ENCODE measurements at regions not wholly inside any gene's neighbourhood (a gene's known extent, or its start where the extent isn't known, plus 50 kb on each side); places are given as distances from the start of the nearest gene placed in this dataset.

DNA sequence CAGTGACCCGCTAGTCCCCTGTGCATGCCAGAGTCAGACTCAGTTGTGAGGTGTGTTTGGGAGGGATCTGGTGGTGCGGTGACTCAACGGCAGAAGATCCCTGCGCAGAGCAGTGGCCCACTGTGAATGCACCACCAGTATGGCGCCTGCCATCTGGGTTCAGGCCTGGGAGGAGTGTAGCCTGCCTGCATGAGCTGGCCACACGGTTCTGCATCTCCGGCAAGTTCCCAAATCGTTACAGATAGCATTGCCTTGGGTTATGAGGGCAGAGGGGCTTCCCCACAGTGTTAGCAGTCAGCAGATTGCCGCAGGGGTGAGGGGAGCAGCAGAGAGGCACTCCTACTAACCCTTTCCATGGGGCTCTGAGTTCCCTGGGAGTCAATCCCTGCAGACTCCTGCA, 629.6 kb downstream of the TLL1 start:
- ATAC-seq (ENCODE audit: low read depth) (no peak), DNase-seq (ENCODE audit: low spot score in 2 of 2) (no peak)
- Mint-ChIP-seq H3K4me3 (no peak overlapping the region), H3K4me1 (no peaks in the 10 kb centered on the region), H3K9me3 (peaks cover 7% of the 10 kb centered on the region), H3K27ac (no peak overlapping the region), H3K27me3 (no peaks in the 10 kb centered on the region), H3K36me3 (no peaks in the 10 kb centered on the region)

DNA sequence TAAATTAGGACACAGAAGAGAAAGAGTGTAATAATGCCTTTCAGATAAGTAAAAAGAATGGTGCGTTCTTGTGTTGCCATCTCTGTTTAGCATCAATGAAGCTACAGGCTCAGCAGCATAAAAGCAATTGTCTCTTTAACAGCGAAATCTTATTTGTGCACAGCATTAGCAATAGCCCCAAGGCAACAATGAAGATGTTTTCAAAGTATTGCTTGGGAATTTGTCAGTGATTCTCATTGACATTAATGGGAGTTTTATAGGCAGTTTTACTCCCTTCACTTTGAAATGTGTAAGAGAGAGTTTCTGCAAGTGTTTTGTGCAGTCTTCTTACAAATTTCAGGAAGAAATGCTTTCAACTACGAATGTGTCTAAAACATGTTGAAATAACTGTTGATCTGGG, 633.0 kb downstream of the TLL1 start:
- Mint-ChIP-seq H3K27ac (no peak overlapping the region), H3K4me1 (no peaks in the 10 kb centered on the region), H3K27me3 (no peaks in the 10 kb centered on the region), H3K9me3 (peaks cover 3% of the 10 kb centered on the region), H3K4me3 (no peak overlapping the region), H3K36me3 (no peaks in the 10 kb centered on the region)
- ATAC-seq (ENCODE audit: low read depth) (no peak), DNase-seq (ENCODE audit: low spot score in 2 of 2) (no peak)

DNA sequence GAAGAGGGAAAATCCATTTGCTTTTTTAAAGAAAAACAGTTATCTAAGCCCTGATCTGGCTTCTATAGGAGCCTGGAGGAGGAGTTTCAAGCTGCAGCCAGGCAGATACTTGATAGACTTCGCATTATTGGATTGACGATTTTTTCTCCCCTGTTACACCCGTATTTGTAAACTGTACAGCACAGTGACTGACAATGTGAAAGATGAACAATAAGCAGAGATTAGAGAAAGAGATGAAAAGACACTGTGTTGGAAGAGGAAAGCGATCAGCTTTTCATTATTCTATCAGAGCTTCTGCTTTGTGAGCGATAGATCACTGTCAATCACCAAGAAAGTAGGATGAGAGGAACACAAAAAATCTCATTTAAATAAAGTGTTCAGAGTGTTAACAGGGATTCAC, 639.2 kb downstream of the TLL1 start:
- ATAC-seq (ENCODE audit: low read depth): no peak
- no peak for DNase-seq (ENCODE audit: low spot score in 2 of 2)
- Mint-ChIP-seq H3K27me3 (no peaks in the 10 kb centered on the region), H3K27ac (no peak overlapping the region), H3K4me3 (no peak overlapping the region), H3K4me1 (no peaks in the 10 kb centered on the region), H3K9me3 (peaks cover 6% of the 10 kb centered on the region), H3K36me3 (no peaks in the 10 kb centered on the region)

DNA sequence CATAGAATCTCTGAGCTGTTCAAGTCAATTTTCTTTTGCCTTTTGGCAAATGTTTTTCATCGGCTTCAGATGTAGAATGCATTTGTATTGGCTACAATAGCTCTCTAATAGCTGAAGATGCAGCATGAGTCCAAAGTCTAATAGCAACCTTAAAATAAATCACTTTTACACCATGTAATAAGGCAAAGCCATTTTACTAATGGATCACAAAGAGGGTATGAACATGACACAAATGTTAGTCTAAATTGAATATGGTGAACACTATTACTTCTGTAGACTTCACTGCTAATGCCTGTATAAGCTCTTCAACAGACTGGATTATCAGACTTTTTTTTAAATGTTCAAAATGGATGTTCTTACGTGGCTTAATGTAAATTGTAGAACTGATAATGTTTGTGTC, 645.3 kb downstream of the TLL1 start:
- H3K9me3 Mint-ChIP-seq: peaks cover 8% of the 10 kb centered on the region

DNA sequence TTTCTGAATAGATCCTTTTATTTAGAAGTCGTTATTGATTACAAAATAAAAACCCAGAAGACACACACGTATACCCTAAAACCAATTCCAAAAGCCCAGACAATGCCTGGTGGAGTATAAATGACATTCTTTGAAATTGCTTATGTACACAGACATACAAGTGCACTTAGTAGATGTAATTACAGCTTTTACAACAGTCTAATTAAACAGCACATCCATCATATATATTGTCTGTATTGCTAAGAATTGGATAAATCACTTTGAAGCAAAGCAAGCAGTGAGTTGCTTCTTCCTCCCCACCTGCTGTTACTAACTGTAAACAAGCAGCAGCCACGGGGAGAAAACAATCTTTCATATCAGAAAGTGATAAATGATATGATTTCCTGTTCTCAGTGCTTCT, 645.7 kb downstream of the TLL1 start:
- Mint-ChIP-seq H3K27ac (no peak overlapping the region), H3K9me3 (peaks cover 8% of the 10 kb centered on the region), H3K4me3 (no peak overlapping the region), H3K36me3 (no peaks in the 10 kb centered on the region), H3K4me1 (no peaks in the 10 kb centered on the region), H3K27me3 (no peaks in the 10 kb centered on the region)
- no peak for ATAC-seq (ENCODE audit: low read depth)
- DNase-seq (ENCODE audit: low spot score in 2 of 2): no peak

More for the DNA sequence above, 645.3 kb downstream of the TLL1 start:
- no peaks in the 10 kb centered on the region for H3K4me1 Mint-ChIP-seq
- H3K27me3 Mint-ChIP-seq: no peaks in the 10 kb centered on the region
- H3K4me3 Mint-ChIP-seq: no peak overlapping the region
- DNase-seq (ENCODE audit: low spot score in 2 of 2) (no peak), ATAC-seq (ENCODE audit: low read depth) (no peak)
- H3K36me3 Mint-ChIP-seq: no peaks in the 10 kb centered on the region
- no peak overlapping the region for H3K27ac Mint-ChIP-seq

DNA sequence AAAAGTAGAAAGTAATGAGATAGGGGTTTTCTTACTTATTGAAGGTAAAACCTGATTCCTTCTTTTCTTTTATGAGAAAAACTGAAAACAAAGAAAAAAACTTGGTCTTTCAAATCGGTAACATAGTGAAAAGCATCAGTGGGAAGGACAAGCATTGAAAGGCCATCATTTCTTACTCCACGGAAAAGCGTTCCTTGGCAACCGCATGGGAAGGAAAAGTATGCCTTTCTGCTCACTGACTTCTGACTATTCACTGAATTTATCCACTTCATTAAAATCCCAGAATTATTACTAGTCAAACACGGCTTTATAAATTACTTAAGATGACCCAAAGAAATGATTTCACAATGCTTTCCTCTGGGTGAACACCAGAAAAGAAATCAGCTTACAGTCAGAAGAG, 646.7 kb downstream of the TLL1 start:
- Mint-ChIP-seq H3K36me3 (no peaks in the 10 kb centered on the region), H3K27ac (no peak overlapping the region), H3K4me1 (no peaks in the 10 kb centered on the region), H3K4me3 (no peak overlapping the region), H3K27me3 (no peaks in the 10 kb centered on the region), H3K9me3 (peaks cover 8% of the 10 kb centered on the region)
- DNase-seq (ENCODE audit: low spot score in 2 of 2) (no peak), ATAC-seq (ENCODE audit: low read depth) (no peak)

DNA sequence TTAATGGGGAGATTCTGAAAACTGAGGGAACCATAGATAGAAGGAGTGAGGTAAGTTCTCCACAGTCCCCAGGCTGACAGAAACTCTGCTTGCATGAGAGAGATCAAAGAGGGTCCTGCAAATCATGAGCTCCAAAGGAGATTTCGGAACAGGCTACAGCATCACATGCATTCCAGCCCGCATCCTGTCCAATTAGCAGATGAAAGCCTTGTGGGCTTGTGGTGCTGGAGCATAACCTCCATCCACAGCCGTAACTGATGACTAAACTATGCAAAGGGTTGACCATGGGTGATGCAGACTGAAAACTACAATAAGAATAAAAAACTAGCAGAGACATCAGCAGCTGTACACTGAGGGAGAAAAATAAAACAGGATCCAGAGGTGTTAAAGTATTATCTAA, 654.5 kb downstream of the TLL1 start:
- peaks cover 4% of the 10 kb centered on the region for H3K9me3 Mint-ChIP-seq
- H3K4me1 Mint-ChIP-seq: no peaks in the 10 kb centered on the region
- ATAC-seq (ENCODE audit: low read depth): no peak
- H3K4me3 Mint-ChIP-seq: no peak overlapping the region
- no peak for DNase-seq (ENCODE audit: low spot score in 2 of 2)
- H3K27me3 Mint-ChIP-seq: no peaks in the 10 kb centered on the region
- H3K36me3 Mint-ChIP-seq: no peaks in the 10 kb centered on the region
- H3K27ac Mint-ChIP-seq: no peak overlapping the region

DNA sequence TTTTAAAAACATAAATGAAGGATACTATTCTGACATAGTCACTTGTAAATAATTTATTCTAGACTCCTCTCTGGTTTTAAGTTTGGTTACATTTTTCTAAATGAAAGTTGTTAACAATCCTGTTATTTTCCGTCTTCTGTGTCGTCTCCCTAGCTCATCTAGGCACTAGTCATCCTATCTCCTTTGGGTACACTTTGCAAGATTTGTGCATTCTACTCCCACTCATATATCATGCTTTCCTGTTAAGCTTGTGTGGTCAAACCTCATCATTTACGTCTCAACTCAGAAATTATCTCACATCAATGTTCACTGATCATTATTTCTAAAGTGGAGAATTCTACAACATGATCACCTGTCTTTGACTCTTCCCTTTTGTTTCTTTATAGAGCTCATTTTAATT, 658.7 kb downstream of the TLL1 start:
- ATAC-seq (ENCODE audit: low read depth) (no peak), DNase-seq (ENCODE audit: low spot score in 2 of 2) (no peak)
- Mint-ChIP-seq H3K27ac (no peak overlapping the region), H3K9me3 (peaks cover 4% of the 10 kb centered on the region), H3K27me3 (no peaks in the 10 kb centered on the region), H3K4me3 (no peak overlapping the region), H3K36me3 (no peaks in the 10 kb centered on the region), H3K4me1 (no peaks in the 10 kb centered on the region)

DNA sequence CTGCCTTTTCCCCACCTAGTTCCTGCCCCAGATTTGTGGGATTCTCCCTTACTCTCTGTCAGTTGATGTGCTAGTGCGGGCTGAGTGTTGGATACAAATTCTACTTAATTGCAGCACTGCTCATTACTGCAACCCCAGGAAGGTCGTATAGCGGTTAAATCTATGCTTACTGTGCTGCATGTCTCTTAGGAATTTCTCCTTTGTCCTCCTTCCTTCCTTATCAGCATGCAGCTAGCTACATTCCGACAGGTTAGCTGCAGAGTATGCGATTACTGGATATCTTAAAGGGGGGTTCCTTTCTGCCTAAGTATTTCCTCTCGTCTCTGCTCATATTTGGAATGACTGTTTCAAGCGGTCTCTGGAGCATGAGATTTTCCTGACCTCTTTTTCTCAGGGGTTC, 662.8 kb downstream of the TLL1 start:
- DNase-seq (ENCODE audit: low spot score in 2 of 2) (no peak), ATAC-seq (ENCODE audit: low read depth) (no peak)
- Mint-ChIP-seq H3K4me1 (no peaks in the 10 kb centered on the region), H3K4me3 (no peak overlapping the region), H3K36me3 (no peaks in the 10 kb centered on the region), H3K27ac (no peak overlapping the region), H3K27me3 (no peaks in the 10 kb centered on the region), H3K9me3 (peaks cover 5% of the 10 kb centered on the region)

DNA sequence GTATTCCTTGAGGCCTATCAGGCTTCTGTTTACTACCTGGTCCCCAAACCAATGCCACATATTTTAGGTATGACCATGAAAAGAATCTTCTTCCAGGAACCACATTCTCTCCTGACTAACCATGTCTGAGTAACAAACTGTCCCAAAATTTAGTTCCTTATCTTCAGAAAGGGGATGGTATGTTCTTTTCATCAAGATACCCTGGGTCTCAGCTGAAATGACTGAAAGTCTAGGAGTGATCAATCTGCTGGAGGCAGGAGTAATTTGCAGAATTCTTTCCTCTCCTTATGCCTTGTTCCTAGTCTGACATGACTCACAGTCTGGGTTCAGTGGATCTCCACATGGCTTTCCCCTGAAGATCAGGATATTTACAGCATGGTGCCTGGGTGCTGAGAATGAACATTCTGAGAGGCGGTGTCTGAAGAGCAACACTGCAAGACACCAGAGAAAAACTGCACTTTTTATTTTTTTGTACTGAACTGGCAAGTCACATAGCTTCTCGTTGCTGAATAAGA, 665.5 kb downstream of the TLL1 start:
- no peak for ATAC-seq (ENCODE audit: low read depth)
- no peak for DNase-seq (ENCODE audit: low spot score in 2 of 2)
- Mint-ChIP-seq H3K36me3 (no peaks in the 10 kb centered on the region), H3K9me3 (peaks cover 4% of the 10 kb centered on the region), H3K27me3 (no peaks in the 10 kb centered on the region), H3K4me1 (no peaks in the 10 kb centered on the region), H3K27ac (no peak overlapping the region), H3K4me3 (no peak overlapping the region)

DNA sequence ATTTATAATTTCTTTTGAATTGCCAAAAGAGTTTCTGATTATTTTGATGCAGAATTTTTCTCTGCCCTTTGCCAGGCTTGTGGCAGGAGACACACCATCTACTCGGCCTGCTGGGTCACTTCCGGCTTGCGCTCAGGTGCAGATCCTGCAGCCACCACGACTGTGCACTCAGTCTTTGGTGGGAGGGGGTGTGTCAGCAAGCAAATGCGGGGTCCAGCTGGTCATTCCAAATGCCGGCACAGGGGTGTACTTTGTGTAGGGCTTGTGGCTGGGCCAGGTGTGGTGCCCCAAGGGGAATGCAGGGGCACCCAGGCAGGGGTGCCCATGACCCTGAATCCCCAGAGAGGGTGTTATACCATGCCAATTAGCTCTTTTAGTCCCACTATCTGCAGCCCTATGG, 673.0 kb downstream of the TLL1 start:
- Mint-ChIP-seq H3K9me3 (peaks cover 5% of the 10 kb centered on the region), H3K27me3 (no peaks in the 10 kb centered on the region), H3K4me3 (no peak overlapping the region), H3K4me1 (no peaks in the 10 kb centered on the region), H3K36me3 (no peaks in the 10 kb centered on the region), H3K27ac (no peak overlapping the region)
- ATAC-seq (ENCODE audit: low read depth): no peak
- DNase-seq (ENCODE audit: low spot score in 2 of 2): no peak

DNA sequence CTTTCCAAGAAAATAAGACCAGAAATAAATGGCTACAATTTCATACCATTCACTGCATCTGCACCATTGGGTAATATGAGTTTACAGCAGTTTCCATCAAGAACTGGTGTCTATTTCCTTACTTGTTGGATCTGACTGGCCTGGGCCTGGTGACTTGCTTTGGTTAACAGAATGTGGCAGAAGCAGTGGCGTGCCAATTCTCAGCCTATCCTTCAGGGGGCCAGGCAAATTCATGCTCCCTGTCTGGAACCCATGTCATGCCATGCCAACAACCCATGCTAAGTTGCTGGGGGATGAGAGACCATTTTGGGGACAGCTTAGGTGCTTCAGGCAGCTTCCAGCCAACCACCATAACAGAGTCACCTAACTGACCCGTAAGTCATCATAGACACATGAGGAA, 656.7 kb downstream of the SPOCK3 start:
- Mint-ChIP-seq H3K27me3 (no peaks in the 10 kb centered on the region), H3K36me3 (no peaks in the 10 kb centered on the region), H3K27ac (no peak overlapping the region), H3K4me3 (no peak overlapping the region), H3K9me3 (peaks cover 7% of the 10 kb centered on the region), H3K4me1 (no peaks in the 10 kb centered on the region)
- ATAC-seq (ENCODE audit: low read depth) (no peak), DNase-seq (ENCODE audit: low spot score in 2 of 2) (no peak)

DNA sequence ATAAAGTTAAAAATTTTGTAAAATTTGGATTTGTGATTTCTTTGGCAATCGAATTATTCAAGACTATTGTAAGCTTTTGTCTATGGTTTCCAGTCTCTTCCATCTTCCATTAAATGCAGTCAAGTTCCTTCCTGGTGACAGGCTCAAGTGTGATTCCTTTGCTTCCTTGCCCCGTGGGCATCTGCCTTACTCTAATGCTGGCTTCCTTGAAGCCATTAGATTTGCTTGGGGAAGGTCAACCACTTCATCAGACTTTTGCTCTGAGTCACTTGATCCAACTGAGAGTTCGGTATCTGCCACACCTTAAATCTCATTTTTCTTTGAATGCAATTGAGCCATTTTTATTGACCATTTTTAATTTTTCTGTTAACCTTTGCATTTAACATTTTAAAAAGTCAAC, 648.8 kb downstream of the SPOCK3 start:
- H3K9me3 Mint-ChIP-seq: peaks cover 4% of the 10 kb centered on the region

DNA sequence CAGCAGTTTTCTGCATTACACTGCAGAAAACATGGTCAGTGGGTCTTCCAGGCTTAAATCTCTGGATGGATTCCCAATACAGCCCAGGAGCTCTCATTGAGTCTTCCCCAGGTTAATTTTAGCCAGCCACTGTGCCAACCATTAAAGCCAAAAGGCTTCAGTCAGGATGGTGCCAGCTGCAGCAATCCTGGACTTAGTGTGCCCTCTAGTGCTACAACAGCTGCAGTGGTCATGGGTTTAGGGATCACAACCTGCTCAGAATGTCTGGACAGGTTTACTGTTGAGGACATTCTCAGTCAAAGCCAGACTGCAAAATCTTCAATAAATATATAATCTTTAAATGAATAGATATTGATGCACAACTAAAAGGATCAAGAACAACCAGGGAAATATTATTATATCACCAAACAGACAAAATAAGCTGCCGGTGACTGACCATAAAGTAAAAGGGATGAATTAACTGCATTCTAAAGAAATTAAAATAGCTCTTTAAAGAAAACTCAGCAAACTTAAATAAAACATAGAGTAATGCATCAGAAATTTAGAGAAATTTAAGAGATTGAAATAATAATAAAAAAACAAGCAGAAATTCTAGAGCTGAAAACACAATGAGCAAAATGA, 639.9 kb downstream of the SPOCK3 start:
- peaks cover 4% of the 10 kb centered on the region for H3K9me3 Mint-ChIP-seq
- H3K27ac Mint-ChIP-seq: no peak overlapping the region
- no peaks in the 10 kb centered on the region for H3K4me1 Mint-ChIP-seq
- no peaks in the 10 kb centered on the region for H3K27me3 Mint-ChIP-seq
- H3K36me3 Mint-ChIP-seq: no peaks in the 10 kb centered on the region
- no peak overlapping the region for H3K4me3 Mint-ChIP-seq
- ATAC-seq (ENCODE audit: low read depth) (no peak), DNase-seq (ENCODE audit: low spot score in 2 of 2) (no peak)

More for the DNA sequence above, 648.8 kb downstream of the SPOCK3 start:
- Mint-ChIP-seq H3K27ac (no peak overlapping the region), H3K4me3 (no peak overlapping the region), H3K27me3 (no peaks in the 10 kb centered on the region), H3K36me3 (no peaks in the 10 kb centered on the region), H3K4me1 (no peaks in the 10 kb centered on the region)
- DNase-seq (ENCODE audit: low spot score in 2 of 2) (no peak), ATAC-seq (ENCODE audit: low read depth) (no peak)

DNA sequence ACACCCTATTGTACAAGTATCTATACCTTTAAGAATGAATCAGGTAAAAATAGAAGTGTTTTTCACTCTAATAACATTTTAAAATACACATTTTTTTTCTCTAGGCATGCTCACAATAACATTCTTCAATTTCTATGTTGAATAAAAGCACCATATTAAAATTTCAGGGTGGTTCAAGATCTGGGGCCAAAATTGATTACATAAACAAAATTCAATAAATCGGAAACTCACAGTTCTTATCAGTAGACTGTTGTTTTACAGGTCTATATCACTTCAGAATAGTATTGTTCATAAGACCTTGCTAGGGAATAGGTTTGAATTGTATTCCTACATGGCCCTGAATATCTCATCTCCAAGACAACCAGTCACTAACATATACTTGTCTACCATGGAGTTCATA, 634.0 kb downstream of the SPOCK3 start:
- no peaks in the 10 kb centered on the region for H3K4me1 Mint-ChIP-seq
- H3K36me3 Mint-ChIP-seq: no peaks in the 10 kb centered on the region
- DNase-seq (ENCODE audit: low spot score in 2 of 2): no peak
- ATAC-seq (ENCODE audit: low read depth): no peak
- peaks cover 3% of the 10 kb centered on the region for H3K9me3 Mint-ChIP-seq
- H3K4me3 Mint-ChIP-seq: no peak overlapping the region
- H3K27me3 Mint-ChIP-seq: no peaks in the 10 kb centered on the region
- no peak overlapping the region for H3K27ac Mint-ChIP-seq
